ENCODE measurements at regions not wholly inside any gene's neighbourhood (a gene's known extent, or its start where the extent isn't known, plus 50 kb on each side); places are given as distances from the start of the nearest gene placed in this dataset.

DNA sequence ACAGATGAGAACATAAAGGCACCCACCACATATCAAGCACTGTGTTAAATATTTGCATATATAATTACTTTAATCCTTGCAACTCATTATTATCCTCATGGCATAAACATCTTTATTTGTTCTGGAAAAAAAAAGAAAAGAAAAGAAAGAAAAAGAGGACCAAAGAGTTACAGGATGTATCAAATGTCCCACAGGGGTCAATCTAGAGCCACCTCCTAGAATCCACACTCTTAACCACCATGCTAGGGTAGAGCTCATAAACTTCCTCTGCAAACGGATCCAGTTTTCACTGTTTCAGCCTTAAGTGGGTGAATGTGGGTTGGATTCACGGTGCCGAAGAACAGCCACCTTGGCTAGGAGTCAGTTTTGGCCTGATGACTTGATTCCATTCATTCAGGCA is 171.1 kb upstream of the PPARGC1A start:
- no peak for DNase-seq (ENCODE audit: low read depth in 2 of 2)

DNA sequence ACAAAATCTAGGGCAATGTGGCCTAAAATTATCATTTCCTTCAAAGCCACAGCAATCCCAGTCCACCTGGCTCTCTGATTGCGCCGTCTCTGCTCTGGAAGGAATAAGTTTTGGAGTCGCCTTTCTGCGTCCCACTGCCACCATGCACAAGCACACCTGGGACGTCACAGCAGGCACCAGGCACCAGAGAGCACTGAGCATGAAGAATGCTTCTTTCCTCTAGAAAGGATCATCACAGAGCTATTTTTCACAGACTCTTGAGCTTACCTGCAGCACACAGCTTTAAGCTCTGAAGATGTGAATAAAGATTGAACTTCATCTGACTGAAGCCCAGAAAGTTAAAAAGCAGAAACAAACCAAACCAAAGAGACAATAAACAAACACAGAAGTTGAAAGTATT is 170.0 kb upstream of the PPARGC1A start:
- no peak for DNase-seq (ENCODE audit: low read depth in 2 of 2)

DNA sequence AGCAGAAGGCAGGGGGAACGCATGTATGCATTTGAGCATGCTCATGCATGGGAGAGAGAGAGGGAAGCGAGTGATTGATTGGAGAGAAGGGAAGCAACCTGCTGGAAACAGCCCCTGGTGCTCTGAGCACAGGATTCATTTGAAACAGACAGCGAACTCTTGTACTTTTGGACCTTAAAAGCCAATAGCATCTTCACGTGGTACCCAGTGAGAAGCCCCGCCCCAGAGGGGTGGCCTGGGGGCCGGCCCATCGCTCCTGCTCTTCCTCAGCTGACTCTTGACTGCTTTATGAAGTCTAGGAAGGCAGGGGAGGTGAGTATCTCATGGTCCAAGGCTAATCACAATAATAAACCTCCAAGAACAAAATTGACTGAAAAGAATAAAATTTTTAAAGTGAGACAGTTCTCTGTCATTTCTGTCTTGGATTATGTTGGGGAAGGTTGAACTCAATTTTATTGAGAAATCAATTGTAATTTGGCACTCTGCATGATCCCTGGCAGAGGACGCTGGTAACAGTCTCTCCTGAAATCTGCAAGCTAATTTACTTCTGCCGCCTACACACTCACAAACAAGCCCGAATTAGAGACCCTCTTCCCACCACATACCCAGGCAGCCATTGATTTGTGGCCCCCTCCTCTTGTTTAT is 168.2 kb upstream of the PPARGC1A start:
- no peak for DNase-seq (ENCODE audit: low read depth in 2 of 2)

DNA sequence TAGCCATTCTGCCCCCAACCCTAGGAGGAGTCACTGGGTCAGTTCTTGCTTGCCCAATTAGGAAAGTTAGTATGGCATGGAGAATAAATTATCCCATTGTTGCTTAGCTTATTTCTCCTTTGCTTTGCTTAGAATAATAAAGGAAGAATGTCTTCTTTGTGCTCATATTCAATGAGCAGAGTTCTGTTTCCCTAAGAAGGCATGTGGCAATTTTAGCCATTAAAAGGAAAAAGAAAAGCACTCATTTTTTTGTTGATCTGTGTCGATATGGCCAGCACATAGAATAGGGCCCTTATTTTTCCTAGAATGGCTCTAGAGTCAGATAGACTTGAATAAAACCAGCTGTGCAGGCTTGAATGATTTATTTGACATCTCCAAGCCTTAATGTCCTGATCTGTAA is 166.4 kb upstream of the PPARGC1A start:
- no peak for DNase-seq (ENCODE audit: low read depth in 2 of 2)

DNA sequence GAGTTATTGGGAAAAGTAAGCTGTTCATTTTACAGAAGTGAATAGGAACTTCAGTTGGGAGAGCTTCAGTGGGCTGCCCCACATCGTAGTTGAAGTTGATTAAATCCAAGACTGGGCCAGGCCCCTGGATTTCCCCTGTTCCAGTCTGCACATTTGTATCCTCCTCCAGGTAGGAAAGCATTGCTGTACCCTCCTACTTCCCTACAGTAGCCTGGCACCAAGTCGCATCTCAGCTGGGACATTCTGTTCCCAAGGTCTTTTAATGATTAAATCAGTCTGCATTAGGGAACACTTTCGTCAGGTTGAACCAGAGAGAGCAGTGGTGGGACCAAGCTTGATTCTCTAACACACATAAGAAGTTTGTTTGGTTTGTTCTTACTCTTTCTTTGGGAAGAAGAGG is 165.8 kb upstream of the PPARGC1A start:
- no peak for DNase-seq (ENCODE audit: low read depth in 2 of 2)

DNA sequence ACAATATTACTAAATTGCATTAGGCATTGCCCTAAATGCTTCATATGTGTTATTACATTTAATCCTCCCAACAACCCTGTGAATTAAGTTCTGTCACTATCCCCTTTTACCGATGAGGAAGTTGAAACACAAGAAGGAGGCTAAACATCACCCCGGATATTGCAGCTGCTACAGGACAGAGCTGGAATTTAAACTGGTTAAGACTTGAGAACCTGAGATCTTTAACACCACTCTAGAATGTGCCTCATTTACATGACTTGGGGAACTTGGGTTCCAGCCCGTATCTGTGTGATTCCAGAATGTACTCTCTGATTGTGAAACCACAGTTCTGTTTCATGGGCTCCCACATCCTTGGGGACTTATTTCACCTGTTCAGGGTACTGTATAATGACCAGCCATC is 165.1 kb upstream of the PPARGC1A start:
- DNase-seq (ENCODE audit: low read depth in 2 of 2) = no peak

DNA sequence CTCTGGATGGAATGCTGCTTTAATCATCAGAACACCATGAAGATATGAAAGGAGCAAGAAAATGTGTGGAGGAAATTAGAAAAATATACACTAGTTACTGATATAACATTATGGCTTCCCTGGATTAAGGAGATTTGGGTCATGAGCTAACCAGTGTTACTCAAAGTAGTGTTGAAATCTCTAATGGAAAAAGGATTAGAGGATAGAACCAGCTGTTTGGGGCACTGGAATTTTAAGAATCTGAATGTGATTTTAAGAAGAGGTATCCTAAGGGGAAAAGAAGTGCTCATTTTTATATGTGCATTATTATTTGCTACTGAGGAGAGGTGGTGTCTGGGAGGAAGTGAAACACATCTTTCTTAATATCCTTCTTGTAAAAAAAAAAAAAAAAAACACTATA is 164.1 kb upstream of the PPARGC1A start:
- DNase-seq (ENCODE audit: low read depth in 2 of 2) = no peak

DNA sequence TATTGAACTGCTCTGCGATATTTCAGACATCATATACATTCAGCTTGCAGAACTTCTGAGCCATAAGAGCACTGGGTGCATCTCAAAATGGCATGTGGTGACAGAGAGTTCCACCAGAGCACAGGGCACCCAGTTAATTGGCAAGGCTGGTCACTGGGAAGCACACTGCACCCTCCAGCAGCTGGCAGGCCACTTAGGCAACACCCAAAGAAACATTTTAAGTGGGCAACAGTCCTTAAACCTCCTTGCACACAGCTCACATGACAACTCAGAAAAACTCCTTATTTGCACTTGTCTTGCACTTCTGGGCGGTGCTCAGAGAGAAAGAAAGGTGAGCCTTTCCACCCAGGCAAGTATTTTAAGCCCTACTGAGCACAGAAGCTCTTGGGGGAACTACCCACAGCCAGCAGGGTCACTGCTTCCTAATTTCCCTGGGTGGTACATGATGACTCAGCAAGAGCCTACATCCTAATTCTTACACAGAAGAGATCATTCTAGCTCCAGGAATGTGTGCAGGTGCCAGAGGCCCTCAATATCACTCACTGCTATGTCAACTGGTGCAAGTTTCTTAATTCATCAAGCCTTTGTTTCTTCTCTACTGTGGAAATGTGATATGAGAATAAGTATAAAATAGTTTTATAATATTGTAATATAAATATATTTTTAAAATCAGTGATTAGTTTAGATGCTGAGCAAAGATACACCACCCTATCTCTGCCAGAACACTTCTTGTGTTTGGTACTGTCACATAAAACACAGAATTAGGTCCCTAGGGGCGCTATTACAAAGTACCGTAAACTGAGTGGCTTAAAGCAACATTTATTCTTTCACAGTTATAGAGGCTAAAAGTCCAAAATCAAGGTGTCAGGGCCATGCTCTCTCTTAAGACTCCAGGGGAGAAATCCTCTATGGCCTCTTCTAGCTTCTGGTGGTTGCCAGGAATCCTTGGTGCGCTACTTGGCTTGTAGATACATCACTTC is 155.1 kb upstream of the PPARGC1A start:
- no peak for DNase-seq (ENCODE audit: low read depth in 2 of 2)

DNA sequence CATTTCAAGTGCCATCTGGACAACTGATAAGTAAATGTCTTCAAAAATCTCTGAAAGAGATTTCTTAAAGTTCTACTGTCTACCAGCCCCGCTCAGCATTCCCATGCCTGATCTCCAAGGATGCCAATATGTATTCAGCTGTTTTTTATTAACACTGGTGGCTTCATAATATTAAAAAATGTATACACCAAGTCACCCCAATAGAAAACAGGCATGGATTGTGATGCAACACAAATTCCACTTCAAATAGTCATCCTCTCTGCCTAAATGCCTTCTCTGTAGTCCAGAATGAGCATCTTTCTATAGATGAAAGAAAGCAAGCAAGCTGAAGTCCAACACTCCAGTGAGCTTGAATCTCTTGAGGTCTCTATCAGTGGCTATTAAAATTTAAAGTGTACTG is 152.2 kb upstream of the PPARGC1A start:
- DNase-seq (ENCODE audit: low read depth in 2 of 2) = no peak

DNA sequence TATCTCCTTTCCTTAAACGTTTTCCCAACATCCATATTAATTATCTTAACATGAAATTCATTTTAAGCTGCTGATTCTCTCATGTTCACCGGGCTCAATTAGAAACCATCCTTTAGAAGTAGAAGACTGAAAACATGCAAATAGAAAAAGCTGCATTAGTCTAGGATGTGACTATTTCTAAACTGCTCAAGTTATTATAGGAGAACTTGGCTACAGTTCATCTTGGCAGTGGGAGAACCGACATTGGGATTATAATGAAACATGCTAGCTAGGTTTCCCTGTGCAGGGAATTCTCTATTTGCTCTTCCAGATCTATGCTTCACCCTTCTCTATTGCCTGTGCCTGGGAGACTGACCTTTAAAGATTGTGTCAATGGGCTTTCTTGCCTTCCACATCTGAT is 151.0 kb upstream of the PPARGC1A start:
- no peak for DNase-seq (ENCODE audit: low read depth in 2 of 2)

DNA sequence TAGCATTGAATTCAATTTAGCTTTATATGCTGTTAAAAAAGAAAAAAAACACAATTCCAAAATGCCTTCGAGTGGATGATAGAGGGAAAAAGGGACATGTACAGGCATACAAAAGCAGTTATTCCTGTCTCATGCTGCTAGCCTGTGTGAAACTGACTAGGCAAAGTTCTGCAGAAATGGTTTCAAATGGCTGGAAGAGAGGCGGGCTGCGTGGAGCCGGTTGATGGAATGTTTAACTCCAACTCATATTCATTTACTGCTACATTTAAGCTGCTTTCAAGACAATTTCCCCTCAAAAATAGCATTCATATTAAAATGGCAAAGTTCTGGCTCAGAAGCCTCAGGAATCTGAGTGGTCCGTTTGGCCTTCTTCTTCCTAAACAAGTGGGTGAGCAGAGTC is 143.8 kb upstream of the PPARGC1A start:
- DNase-seq (ENCODE audit: low read depth in 2 of 2) = no peak

DNA sequence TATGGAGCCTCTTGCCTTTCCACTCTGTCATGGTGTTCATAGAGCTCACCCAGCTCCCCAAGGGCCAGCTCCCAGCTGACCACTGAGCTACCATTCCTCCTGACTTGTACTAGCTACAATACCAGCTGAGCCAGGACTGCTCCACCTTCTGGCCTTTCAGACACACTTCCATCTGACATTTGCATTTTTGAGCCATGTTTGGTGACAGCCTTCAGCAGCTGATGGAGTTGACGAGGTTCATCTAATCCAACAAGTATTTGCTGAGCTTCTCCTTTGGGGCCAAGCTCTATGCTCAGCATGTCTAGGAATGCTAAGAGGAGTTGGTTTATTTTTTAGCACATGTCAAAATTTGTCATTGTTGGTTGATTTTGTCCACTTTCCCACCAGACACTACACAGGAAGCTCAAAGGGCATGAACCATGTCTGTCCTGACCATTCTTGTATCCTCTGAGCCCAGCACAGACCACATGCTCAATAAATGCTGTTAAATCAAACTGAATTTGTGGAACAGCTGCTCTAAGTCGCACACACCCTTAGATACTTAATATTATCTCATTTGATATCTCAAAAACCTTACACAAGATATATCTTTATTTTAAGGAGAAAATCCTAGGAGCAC is 142.6 kb upstream of the PPARGC1A start:
- no peak for DNase-seq (ENCODE audit: low read depth in 2 of 2)

DNA sequence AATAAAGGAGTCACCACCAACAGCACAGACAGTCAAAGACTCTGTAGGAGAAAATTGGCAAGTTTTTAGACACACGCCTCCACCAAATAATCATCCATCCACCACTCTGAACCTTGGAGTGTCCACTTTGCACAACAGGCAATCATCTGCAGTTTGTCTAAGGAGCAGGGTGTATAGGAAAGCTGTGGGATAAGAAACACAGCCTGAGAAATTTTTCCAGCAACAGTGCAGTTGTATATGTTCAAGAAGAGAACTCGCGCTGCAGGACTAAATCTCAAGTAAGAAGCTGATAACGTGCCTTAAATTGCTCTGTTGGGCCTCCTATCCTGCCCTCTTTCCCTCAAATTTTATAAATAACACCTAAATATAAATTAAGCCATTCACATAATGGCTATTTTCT is 136.7 kb upstream of the PPARGC1A start:
- DNase-seq (ENCODE audit: low read depth in 2 of 2) = no peak

DNA sequence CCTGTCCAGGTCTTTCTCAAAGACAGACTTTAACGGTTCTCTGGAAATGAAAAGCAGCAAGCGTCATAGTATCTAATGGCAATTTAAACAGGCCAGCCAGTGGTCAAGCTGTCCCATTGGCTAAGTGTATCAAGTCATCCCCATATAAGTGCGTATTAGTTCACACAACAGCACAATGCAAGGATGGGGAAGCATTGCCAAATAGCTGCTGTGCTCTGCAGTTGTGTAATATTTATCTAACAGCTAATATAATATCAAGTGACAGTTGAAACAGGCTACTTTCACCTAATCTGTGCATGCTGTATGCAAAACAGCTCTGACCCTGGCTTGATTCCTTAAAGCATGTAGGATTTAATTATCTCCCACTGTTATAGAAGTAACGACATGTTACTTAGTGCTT is 134.8 kb upstream of the PPARGC1A start:
- DNase-seq (ENCODE audit: low read depth in 2 of 2) = no peak

DNA sequence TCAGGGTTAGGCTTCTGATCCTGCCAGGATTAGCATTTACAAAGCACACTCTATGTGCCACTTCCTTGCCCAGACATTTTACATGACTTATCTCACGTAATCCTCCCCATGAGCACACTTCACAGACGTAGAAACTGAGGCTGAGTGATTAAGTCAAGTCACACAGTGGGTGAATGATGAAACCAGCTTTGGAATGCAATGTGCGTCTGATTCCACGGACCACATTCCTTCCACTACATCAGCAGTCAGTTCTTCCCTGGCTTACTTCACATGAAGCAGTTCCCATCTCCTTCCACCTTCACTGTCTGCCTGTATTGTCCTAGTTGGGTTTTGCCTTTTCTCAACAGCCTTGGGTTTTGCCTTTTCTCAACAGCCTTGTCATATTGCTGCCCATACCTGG is 134.3 kb upstream of the PPARGC1A start:
- no peak for DNase-seq (ENCODE audit: low read depth in 2 of 2)

DNA sequence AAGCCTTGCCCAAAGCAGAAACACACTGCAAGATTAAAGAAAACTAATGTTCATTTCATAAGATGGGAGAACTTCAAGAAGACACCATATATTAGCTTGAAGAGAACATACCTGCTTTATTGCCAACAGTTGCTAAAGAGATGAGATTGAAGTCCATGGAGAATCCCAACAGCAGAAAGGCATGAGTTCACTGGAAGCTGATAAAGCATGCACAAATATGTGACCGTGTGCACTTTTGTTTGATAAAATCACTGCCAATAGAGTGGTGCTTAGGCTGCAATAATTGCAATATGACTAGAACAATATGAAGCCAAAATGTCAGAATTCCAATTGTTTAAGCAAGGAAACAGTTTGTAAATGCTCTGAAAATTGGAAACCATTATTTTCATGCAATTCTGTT is 125.9 kb upstream of the PPARGC1A start:
- DNase-seq (ENCODE audit: low read depth in 2 of 2) = no peak

DNA sequence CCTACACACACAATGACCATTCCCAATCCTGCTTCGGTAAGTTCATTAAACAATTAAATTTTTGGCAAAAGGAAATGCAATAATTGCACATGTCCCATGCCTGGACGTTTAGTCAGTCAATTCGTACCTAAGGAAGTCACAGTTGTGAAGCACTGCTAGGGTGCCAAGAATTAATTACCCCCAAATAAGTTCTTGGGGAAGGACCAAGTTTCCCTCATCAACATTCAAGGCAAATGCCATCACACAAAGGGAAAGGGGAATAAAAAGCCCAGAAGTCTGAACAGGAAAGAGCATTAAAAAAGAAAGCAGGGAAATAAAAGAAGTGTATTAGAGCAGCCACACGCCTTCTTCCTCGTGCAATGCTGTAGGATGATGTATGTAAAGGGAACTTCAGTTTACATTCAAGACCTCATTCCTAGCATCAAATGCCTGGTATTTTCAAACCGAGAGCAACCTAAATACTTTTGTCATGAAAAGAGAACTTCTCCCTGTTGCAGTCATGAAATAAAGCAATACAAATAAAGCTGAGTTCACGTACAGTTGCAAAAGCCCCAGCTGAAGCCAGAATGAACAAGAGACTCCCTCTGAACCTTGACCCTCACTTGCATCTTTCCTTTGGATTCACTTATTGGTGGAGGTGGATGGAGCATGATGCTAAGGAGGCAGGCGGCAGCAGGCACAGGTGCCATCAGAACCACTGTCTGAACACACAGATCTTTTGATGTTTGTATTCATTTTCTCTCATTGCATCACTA is 124.0 kb upstream of the PPARGC1A start:
- DNase-seq (ENCODE audit: low read depth in 2 of 2) = no peak

DNA sequence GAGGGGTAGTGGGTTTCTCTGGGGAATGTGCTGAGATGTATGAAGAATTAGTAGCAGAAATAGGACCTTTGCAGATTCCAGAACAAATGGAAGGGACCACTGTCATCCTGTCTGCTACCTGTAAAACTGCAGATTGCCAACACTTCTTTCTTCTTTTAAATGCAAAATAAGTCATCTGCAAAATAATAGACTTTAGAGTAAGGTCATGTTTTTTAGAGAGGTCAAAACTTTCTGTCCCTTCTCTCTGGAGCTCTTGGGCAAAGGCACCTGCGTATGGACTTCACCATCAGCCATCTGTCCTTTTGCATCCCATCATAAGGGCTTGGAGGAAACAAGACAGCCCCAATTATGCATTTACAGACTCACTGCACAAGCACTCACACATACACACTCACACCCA is 121.1 kb upstream of the PPARGC1A start:
- DNase-seq (ENCODE audit: low read depth in 2 of 2) = no peak

DNA sequence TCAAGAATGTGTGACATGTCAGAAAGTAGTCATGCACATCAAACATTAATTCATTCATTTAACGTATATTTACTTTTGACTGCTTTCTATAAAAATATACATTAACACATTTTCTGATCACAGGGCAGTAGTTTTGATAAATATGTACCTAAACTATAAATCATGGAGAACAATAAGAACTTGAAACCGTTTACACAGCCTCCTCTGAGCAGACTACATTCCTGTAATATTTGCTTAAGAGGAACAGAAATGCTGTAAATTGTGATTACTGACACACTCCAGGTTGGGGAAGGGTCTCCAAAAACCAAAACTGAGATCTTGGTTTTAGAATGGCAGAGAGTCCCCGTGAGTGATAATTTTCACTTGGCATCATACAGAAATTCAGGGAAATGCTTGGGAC is 120.7 kb upstream of the PPARGC1A start:
- no peak for DNase-seq (ENCODE audit: low read depth in 2 of 2)

DNA sequence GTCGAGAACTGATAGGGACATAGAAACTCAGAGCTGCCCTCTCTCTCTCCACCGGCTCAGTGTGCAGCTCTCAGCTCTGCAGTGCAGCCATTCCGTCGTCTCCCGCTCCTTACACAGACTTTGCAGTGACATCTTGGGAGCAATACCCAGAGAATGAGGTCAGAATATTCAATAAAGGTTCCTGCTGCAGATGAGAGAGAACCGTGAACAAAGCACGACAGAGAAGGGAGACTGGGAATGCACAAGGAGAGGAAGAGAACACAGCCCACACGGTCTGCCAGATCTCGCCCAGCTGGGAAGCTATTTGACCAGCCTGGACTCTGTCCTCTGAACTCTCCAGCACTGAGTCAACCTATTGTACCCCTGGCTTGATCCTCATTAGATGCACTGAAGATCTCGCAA is 118.0 kb upstream of the PPARGC1A start:
- DNase-seq (ENCODE audit: low read depth in 2 of 2) = no peak

DNA sequence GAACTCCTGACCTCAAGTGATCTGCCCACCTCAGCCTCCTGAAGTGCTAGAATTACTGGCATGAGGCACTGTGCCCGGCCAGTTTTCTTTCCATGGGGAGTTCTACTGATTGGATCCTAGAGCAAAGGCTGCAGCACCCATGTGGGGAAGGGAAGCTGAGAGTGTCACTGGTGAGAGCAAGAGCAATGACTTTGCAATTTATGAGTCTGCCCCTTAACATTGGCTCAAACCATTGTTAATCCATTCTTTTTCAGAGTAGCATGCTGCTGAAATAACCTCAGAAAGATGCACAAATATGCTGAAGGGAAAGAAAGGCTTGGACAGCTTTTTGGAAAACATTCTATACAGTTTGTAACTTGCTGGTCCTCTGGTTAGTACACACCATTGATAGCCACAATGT is 116.4 kb upstream of the PPARGC1A start:
- DNase-seq (ENCODE audit: low read depth in 2 of 2) = no peak

DNA sequence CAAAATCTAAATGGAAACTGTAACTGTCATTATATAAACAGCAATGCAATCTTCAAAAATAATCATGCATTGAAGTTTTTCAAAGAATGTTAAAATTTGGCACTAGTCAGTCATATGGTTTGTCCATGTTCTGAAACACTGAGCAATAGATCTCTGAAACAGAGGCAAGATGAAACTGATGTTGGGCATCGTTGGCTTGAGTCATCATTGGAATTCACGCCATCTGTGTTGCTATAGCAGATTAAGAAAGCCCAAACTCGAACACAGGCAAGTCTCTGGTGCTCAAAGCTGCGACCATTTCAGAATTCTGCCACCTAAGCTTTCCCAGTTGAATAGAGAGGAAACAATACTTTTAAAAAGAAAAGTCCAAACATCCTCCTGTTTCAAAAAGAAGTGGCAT is 114.1 kb upstream of the PPARGC1A start:
- no peak for DNase-seq (ENCODE audit: low read depth in 2 of 2)

All from stimulated activated CD8-positive, alpha-beta memory T cell treated with anti-CD3 and anti-CD28 coated beads, Interleukin-15, amount 100 ng/mL, for 4 hours (primary cell).